GM10266 (cell line): ENCODE measurements at regions not wholly inside any gene's neighbourhood (a gene's known extent, or its start where the extent isn't known, plus 50 kb on each side); places are given as distances from the start of the nearest gene placed in this dataset.

Experiments used
- DNase-seq: peaks from one replicate; pipeline ENCODE4 v3.0.0; 2012; ENCODE audit errors: extremely low spot score
- TF ChIP-seq, protein P1 (sequence below): IDR thresholded peaks from 2 replicates; pipeline ENCODE4 v1.5.1; 2012; ENCODE audit warnings: mild to moderate bottlenecking, low read depth; ENCODE audit not compliant: control insufficient read depth, insufficient read depth; ENCODE audit errors: missing control alignments

DNA sequence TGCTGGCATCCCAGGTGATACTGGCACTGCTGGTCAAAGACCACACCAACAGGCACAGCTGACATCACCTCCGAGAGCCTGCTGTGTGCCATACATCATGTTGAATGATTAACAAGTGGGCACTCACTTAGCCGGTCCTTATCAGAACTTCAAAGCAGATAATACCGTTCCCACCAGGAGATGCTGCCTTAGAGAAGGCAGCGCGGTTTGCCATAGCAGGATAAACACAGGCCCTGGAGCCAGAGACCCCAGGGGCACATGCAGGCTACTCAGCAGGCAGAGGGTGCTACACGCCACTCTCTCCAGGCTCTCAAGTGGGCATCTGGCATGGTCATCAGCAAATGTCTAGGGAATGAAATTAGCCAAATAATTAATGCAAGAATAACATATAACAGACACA lies 86.5 kb upstream of the CST7 start:
- no peak for DNase-seq
- TF ChIP-seq, protein P1, sequence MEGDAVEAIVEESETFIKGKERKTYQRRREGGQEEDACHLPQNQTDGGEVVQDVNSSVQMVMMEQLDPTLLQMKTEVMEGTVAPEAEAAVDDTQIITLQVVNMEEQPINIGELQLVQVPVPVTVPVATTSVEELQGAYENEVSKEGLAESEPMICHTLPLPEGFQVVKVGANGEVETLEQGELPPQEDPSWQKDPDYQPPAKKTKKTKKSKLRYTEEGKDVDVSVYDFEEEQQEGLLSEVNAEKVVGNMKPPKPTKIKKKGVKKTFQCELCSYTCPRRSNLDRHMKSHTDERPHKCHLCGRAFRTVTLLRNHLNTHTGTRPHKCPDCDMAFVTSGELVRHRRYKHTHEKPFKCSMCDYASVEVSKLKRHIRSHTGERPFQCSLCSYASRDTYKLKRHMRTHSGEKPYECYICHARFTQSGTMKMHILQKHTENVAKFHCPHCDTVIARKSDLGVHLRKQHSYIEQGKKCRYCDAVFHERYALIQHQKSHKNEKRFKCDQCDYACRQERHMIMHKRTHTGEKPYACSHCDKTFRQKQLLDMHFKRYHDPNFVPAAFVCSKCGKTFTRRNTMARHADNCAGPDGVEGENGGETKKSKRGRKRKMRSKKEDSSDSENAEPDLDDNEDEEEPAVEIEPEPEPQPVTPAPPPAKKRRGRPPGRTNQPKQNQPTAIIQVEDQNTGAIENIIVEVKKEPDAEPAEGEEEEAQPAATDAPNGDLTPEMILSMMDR, result no peak

DNA sequence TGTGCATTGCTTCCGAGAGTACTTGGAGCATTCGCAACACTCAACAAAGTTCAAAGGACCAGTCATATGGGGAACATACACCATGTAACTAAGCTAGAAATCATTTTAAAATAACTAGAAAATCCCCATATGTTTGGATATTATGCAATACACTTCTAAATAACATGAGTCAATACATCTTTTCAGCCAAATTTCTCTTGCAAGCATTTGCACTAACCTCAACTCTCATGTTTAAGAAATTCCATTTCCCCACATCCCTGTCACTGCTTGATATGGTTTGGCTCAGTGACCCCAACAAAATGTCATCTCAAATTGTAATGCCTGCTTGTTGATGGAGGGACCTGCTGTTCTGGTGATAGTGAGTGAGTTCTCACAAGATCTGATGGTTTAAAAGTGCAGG lies 85.7 kb upstream of the CST7 start:
- TF ChIP-seq, protein P1, result no peak
- no peak for DNase-seq

DNA sequence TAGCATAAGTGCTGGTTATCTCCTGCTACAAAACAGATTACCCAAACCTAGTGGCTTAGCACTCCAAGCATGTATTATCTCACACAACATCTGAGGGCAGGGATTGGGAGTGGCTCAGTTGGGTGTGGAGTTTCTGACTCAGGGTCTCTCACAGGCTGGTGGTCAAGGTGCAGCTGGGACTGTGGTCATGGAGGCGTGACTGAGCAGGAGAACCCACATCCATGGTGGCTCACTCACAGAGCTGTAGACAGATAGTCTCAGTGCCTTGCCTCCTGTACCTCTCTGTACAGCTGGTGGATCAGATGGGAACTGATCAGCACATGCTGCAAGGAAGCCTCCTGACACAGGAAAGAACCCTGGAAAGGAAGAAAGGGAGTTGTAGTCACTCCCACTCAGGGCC lies 83.1 kb upstream of the CST7 start:
- no peak for DNase-seq
- TF ChIP-seq, protein P1, result no peak

DNA sequence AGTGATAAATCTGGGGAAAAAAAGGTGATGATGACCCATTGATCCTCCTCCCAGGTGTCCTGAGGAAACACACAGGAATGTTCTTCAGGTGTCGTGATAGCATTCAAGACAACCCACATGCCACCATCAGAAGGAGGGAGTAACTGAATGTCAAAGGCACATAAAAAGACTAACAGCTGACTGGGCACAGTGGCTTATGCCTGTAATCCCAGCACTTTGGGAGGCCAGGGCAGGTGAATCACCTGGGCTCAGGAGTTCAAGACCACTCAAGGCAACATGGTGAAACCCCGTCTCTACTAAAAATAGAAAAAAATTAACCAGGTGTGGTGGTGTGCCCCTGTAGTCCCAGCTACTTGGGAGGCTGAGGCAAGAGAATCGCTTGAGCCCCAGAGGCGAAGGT lies 82.3 kb upstream of the CST7 start:
- DNase-seq, result no peak
- TF ChIP-seq, protein P1, result no peak

DNA sequence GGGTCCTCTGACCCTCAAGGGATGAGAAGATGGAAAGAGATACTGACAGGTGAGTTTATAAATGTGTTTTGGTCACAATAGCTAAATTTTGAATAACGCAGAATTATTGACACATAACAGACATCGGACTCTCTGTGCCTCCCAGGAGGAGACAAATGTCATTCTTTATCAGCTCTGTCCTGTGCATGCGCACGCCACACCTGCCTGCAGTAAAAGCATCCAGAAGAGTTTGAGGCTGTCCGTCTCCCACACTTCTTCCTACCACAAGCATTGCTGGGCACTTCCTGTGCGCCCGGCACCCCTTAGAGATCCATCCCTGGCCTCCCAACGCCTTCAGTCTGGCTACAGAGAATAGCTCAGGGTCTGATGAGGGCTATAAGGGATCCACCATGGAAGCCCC lies 81.5 kb upstream of the CST7 start:
- no peak for DNase-seq
- TF ChIP-seq, protein P1, result no peak

DNA sequence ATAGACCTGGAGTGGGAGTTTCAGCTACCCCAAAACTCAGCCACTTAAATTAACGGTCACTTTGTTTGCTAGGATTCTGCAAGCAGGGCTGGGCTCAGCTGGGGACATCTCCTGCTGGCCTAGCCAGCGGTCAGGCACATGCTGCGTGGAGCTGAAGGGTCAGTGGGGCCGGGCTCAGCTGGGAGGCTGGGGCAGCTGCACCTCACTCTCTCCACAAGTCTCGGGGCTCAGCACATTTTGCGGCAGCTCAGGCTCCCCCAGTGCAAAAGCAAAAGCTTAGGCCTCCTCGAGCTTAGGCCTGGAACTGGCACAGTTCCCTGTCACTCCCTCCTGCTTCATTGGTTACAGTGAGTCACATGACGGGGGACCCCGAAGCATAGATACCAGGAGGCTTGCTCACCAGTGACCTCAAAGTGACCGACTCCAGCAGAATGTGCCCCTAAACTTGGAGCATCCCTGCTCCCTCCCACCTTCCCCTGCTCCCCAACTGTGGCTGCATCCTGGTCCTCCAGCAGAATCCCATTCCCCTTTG lies 80.6 kb upstream of the CST7 start:
- no peak for DNase-seq
- TF ChIP-seq, protein P1, result no peak

DNA sequence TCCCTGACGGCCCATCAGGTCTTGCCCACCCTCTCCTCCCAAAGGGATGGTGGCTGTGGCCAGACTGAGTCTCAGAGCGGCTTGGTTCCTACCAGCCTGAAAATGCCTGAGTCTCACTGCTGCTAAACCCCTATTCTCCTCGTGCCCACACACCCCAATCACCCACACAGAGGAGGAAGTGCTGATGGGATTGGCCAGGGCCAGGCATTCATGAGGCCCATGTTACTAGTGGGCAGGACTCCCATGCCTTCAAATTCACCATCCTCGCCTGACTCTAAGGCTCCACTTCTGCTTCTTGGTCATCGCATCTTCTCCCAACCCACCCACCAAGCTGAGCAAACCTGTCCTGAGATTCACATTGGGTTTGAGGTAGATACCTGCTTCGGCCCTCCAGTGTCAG lies 80.1 kb upstream of the CST7 start:
- DNase-seq, result no peak
- TF ChIP-seq, protein P1, result no peak
